Muscle of arm (tissue), 1 donor: ENCODE measurements at regions not wholly inside any gene's neighbourhood (a gene's known extent, or its start where the extent isn't known, plus 50 kb on each side); places are given as distances from the start of the nearest gene placed in this dataset.
A peak's percentile ranks its signal among the peaks of the same experiment; 100 is the strongest.
"Not testable (repeated sequence)": the region's sequence is repeated elsewhere in the genome, so short reads cannot be mapped to it uniquely, and the experiment has no call there.

Source experiments
- DNase-seq: peaks from one replicate; pipeline ENCODE4 v3.0.0-alpha.2; 2013

DNA sequence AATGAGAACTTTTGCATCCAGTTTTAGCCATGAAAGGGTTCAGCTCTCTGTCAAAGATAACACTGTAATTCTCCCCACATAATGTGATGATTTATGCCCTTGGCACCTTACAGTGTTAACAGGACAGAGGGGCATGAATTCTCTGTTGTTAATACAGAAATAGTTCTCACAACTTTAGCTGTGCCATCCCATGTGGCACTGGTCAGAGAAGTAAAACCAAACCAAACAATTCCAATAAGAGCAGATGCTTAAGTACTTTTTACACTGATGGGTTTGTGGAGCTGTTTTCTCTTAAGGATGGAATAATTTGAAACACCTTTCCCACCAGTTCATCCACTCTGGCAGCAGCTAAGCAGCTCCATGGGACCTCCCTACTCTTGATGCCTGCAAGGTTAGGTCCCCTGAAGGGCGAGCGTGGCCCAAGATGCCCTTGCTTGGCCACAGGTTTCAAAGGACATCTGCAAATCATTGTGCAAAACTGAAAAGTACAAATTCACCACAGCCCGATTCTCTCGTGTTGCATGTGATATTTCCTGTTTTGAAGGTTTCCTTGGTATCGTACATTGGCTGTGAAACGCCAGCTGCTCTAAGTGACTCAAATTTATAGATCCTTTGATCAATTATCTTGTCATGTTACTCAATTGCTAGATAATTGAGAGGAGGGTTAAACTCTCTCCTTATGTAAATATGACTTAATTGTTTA, 82.5 kb upstream of the CREB5 start:
- no peak for DNase-seq

DNA sequence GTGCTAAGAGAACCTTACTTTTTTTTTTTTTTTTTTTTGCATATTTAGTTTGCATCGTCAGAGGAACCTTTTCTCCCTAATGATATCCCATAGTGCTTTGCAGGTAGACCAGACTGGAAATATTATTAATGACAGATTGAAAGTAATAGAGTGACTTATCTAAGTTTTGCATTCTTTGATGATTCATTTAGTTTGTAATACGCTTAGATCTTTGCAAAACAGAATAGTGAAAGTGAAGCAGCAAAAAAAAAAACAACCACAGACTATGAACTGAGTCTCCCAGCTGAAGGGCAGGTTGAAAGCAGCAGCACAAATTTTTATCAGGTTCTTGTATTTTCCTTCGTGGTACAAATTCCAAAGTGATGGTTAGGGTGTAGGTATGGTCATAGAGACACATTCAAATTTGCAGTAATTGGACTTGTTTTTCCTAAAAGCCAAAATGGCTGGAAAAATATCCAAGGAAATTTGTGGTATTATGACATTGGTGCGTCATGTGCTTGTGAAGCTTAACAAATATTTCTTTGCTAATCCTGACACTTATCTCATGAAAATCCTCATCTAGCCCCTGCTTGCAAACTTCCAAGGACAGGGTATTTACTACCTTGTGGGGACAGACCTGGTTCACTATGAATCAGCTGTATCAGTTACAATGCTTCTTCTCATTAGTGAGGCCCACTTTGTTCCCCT, 81.8 kb upstream of the CREB5 start:
- no peak for DNase-seq

DNA sequence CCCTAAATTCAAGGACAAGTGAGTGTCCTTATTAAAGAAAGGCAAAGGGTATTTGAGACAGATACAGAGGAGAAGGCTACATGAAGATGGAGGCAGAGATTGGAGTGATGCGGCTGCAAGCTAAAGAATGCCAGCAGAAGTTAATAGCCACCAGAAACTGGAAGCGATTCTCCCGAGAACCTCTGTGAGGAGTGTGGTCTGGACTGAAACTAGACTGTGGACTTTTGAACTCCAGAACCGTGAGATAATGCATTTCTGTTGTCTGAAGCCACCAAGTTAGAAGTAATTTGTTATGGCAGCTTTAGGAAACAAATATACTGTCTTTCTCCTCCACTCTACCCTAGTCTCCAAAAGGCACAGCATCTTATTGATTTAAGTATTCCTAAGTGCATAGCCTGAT, 80.3 kb upstream of the CREB5 start:
- DNase-seq = no peak

DNA sequence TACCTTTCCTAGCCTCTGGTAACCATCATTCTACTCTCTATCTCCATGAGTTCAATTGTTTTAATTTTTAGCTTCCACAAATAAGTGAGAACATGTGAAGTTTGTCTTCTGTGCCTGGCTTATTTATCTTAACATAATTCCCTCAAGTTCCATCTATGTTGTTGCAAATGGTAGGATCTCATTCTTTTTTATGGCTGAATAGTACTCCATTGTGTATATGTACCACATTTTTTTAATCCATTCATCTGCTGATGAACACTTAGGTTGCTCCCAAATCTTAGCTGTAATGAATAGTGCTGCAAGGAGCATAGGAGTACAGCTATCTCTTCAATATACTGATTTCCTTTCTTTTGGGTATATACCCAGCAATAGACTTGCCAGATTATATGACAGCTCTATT, 78.8 kb upstream of the CREB5 start:
- not testable (repeated sequence) for DNase-seq

DNA sequence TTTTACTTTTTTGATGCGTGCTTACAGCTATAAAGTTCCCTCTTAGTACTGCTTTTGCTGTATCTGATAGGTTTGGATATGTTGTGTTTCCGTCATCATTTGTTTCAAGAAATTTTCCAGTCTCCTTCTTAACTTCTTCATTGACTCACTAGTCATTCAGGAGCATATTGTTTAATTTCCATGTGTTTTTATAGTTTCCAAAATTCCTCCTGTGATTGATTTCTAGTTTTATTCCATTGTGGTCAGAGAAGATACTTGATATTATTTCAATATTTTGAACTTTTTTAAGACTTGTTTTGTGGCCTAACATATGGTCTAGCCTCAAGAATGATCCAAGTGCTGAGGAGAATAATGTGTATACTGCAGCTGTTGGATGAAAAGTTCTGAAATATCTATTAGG, 75.5 kb upstream of the CREB5 start:
- DNase-seq = no peak

DNA sequence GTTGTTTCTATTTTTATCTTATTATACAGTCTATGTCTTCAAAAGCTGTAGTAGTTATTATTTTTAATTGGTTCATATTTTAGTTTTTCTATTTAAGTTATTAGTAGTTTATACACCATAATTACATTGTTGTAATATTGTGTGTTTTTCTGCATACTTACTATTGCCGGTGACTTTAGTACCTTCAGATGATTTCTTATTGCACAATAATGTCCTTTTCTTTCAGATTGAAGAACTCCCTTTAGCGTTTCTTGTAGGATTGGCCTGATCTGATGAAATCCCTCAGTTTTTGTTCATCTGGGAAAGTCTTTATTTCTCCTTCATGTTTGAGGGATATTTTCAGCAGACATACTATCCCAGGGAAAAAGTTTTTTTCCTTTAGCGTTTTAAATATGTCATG, 74.3 kb upstream of the CREB5 start:
- DNase-seq = no peak

DNA sequence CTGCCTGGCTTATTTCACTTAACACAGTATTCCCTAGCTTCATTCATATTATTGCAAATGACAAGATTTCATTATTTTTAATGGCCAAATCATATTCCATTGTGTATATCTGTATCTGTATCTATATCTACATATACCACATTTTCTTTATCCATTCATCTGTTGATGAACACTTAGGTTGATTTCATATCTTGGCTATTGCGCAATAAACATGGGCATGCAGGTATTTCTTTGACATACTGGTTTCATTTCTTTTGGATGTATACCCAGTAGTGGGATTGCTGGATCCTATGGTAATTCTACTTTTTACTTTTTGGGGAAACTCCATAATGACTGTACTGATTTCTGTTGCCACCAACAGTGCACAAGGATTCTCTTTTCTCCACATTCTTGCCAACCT, 68.9 kb upstream of the CREB5 start:
- DNase-seq = no peak

DNA sequence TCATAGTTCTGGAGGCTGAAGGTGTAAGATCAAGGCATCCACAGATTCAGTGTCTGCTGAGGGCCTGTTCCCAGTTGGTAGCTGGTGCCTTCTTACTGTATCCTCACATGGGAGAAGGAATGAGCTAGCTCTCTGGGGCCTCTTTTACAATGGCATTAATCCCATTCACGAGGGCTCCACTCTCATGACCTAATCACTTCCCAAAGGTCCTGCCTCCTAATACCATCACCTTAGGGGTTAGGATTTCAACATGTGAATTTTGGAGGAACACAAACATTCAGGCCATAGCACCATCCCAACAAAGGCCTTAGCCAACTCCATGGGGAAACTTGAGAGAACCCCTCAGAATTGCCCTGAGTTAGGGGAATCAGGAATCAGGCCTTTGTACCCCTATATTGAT, 66.1 kb upstream of the CREB5 start:
- DNase-seq = no peak

DNA sequence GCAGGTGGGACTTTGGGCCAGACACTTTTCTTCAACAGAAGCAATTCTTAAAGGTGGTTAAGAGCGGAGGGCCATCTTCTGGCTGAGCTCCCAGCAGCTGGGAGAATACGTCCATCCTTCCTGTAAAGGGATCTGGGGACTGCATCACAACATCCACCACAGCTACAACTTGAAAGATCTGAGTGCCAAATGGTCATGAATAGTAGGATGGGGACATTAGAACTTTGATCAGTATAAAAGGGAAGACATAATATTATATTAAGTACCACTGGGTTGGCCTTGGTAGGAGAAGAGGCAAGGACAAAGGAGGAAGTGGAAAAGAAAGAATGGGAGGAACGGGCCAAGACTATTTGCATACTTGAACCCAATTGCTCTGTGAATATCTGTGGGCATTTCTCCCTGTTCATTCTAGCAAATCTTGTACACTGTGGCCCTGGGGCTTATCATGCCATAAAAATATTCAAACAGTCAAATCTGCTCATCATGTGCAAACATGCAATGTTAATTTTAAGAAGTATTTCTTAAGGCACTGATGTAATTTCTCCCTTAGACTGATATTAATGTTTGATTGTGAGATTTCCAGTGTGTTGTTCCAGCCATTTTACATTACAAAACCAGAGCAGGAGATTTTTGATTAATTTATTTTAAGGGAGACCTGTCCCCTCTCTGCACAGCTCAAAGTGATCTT, 65.5 kb upstream of the CREB5 start:
- peak; percentile 27 for DNase-seq

DNA sequence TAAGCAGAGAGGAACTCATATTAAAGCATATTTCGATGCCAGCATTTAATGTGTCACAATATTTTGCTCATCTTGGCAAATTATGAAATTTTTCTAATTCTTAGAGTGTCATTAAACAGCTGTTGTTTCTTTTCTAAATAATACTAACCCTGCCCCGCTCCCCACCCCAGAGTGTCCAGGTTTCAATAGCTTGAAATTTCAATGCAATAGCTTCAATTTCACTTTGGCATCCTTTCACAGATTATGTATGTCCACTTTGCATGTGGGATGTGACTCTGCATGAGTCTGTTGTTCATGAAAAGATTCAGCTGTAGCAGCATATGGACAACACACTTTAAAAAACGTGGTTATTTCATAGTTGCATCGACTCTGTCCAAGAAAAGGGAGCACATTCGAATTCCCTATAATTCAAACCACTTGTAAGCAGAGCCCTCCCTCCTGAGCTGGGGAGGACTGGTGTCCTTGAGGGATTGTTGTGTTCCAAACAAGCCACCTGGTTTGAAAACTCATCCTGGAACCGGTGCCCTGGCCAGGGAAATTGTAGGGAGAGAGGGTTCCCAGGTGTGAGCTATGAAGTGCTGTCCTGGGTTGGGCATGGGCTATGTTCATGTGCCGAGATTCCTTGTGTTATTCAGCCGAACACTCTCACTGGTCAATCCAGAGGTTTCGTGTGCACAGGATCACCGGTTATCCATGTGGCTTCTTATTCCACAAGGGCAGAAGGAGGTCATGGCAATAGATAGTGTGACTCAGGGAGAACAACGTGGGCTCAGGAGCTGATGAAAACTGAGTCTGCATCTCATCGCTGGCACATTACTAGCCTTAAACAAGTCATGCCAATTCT, 64.6 kb upstream of the CREB5 start:
- DNase-seq = peak; percentile 75

DNA sequence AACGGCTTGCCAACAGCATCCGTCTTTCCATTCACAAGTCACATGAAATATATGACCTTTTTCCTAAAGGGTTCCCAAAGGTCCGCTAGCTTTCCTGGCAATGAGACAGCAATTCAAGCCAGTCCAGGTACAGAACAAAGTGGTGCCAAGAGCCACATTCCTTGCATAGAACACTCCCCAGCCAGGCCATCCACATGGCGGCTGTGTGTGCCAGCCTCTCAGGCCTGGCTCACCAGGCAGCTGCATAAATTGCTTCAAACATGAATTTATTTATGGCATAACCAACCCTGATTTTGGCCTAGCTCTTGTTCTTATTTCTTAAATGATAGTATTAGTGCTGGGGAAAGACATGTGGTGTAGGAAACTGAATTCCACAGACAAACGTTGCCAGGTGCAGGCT, 63.7 kb upstream of the CREB5 start:
- peak; percentile 22 for DNase-seq

DNA sequence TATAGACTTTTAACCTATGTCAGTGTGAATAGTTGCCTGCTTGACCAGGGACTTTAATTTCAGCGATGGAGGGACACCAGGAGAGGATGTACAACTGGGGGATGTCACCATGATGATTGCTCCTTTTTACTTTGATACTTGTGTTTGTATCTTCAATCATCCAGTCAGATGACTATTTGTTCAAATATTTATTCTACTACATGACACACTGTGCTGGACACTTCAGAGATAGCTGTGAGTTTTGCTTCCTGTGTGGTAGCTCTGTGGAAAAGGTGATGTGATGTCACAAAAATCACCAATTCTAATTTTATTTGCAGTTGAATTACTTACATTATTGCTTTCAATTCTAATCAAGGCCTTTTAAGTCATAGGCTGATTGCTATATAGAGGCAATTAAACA, 62.7 kb upstream of the CREB5 start:
- no peak for DNase-seq

DNA sequence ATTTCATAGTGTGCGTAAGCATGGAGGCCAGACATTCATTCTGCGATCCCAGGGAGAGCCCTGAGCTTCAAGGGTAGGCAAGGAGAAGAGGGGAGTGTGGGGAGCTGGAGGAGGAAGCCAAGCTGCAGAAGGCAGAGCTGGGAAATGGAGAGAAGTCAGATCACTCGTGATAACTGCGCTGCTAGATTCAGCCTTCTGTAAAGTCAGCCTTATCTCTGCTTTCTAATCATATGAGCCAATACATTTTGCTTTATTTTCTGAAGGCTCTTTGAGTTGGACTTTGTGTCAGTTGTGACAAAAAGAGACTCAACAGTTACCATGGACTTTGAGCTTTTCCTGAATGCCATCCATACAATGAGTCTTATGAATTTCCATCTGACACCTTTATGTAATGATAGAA, 61.7 kb upstream of the CREB5 start:
- DNase-seq = no peak

DNA sequence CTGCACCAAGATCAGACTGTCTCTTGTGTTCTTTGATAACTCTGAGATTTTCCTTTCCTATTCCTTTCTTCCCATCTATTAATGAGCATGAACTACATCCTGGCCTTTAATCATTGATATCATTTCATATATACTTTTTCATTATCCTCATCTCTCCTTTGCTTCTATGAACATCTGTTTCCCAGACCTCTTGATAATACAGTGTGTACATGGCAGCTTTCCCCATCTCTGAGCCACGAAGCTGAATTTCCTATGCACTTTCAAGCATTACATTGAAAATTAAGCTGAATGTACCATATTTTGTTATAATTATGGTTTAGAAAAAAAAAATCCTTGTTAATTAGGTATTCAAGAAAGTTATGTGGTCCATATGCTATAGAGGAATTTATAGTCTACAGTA, 60.9 kb upstream of the CREB5 start:
- no peak for DNase-seq

DNA sequence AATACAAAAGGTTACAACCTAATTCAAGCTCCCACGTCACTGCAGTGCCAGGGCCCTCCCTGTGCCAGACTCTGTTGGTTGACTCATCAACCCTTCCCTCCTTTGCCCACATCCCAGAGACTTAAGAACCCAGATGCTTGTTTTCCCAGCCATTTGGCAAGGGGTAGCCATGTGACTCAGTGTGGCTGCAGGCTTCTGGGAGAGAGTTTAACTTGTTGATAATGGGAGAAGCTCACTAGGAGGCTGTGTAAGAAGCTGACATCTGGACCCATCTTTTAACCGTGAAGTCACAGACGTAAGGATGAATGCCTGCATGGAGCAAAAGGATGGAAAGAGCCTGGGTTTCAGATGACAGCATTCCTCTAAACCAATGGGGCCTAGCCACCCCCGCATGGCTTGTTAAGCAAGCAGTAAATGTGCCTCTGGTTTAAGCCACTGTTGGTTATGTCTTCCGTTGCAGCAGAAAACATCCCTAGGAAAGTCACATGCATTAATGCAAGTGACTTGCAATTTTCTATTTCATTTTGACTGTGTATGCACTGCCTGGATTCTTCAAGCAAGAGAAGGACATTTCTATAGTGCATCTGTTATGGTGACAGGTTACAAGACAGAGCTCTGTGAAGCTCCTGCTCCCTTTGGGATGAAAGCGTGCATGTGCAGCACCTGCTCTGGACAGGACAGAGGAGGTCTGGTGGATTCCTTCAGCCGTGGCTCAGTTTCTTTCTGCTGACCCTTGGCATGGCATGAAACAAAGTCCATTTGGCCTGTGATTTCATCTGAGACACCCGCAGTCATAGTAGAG, 57.5 kb upstream of the CREB5 start:
- DNase-seq = no peak

DNA sequence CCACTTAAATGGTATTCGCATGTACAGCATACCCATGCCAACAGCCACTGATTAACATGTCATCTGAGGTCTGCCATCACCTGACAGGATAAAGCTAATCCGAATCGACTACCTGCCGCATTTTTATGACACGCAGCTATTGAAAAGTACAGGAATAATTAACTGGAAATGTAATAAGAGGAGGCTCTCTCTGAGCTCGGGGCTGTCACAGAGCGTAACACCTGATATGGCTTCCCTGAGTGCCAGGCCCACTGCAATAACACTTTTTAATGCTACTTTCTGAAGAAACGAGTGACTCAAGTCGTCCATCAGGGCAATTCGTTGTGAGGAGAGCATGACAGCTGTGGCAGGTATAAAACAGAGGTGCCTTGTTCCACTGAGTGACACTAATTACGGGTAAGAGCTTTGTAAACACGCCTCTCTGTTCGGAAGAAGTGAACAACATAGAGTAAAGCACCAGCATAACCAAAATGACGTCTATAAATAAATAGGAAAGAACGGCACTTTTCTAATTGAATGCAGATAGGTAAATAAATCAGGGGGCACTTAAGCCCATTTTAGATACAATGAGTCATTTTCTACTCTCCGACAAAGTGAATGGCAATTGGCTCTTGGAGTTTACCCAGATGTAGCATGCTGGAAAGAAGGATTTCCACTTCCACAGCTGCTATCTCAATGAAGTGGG, 56.5 kb upstream of the CREB5 start:
- no peak for DNase-seq

DNA sequence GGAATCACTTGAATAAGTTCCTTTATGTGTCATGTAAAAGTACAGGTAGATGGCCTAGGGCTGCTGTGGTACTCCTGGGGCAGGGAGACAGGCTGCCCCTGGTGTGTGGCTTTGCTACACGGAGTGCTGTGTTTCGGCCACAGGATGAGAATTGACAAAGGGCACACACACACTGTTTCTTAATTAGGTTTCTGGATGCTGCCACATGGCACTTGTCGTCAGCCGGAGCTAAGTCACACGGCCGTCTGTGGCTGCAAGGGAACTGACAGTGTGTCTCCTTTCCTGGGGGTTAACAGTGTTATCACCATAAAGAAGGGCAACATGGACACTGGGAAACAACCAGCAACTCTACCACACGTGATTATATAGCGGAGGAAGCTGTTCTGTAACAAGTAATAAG, 55.7 kb upstream of the CREB5 start:
- DNase-seq = no peak

DNA sequence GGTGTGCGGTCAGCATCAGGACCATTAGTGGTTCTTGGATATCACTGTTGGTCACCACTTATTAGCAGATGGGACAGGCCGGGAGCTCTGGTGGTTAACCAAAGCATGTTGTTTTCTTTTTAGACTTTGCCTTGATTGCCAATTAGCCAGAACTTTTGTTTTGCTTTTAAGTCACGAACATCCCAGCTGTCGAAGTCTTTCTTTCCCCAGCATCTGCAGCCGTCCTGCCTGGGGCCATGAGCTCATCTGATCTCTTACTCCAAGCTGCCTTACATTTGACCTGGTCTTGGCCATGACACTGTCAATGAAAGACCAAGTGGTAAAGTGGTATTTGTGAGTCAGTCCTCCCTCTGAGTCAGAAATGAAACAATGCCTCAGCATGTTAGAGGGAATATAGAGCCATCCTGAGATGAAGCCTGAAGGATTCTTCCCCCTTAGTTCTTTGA, 53.9 kb upstream of the CREB5 start:
- DNase-seq = no peak

DNA sequence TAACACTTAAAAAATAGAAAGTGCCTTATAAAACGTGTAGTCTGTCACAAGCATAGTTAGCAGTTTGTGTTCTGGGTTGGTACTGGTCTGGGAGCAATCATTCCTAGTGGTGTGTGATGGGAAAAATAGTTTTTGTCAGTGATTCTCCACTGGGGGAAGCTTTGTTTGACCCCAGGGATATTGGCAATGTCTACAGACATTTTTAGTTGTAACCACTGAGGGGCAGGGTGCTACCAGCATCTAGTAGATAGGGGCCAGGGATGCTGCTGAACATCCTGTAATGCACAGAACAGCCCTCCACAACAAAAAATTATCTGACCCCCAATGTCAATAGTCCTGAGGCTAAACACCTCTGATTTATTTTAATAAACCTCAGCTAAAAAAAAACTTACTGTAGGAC, 51.6 kb upstream of the CREB5 start:
- DNase-seq = no peak

DNA sequence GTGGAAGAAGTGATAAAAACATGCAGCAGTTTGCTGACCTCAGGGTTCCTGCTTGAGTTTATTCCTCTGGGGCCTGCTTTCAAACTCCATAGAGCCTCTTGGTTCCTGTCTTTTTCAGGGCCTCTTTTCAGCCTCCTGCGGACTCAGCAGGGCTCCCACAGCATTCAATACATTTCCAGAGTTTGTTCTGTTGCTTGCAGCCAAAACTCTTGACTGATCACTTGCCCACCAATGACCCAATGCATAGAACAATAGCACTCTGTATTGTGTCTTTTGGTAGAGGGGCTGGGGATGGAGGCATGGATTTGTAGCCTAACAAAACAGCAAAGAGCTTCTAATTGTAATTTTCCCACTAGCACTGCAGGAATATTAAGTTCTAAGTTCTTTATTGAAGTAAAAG, 50.8 kb upstream of the CREB5 start:
- DNase-seq = no peak

DNA sequence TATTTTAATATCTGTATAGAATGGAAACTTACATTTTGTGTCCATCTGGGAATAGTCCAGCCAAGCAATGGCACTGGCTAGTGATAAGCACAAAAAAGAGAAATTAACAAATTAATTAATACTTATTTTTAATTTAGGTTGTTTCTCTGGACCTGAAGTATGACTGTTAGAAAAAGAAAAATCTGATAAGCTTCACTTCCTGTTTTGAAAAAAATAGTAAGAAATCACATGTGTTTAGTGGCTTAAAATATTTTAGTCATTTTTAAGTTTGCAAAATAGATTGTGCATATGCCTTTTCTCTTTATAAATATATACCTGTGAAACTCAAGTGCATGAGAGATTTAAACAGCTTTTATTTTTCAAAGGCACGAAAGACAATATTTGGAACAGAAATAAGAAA, 50.1 kb upstream of the CREB5 start:
- no peak for DNase-seq
